LoVo (cell line): ENCODE measurements at regions not wholly inside any gene's neighbourhood (a gene's known extent, or its start where the extent isn't known, plus 50 kb on each side); places are given as distances from the start of the nearest gene placed in this dataset.
A peak's percentile ranks its signal among the peaks of the same experiment; 100 is the strongest.

Source experiments
- DNase-seq: peaks from one replicate; pipeline ENCODE4 v3.0.0-alpha.2; 2016; ENCODE audit warnings: low spot score

DNA sequence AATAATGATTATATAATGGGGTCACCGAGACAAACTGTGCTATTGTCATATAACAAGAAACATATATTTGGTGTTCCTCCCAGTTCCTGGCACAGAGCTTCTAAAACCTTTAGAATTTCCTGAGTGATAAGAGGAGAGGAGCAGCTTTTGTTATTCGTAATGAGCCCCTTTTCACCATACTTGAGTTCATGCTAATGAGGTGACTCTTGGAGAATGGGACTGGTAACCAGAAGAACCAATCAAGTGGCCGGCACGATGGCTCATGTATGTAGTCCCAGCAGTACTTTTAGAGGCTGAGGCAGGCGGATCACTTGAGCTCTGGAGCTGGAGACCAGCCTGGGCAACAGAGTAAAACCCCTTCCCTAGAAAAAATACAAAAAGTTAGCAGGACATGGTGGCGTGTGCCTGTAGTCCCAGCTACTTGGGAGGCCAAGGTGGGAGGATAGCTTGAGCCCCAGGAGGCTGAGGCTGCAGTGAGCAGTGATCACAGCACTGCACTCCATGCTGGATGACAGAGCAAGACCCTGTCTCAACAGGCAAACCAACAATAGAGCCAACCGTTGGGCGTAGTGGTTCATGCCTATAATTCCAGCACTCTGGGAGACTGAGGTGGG lies 62.7 kb upstream of the FTH1 start:
- no peak for DNase-seq

DNA sequence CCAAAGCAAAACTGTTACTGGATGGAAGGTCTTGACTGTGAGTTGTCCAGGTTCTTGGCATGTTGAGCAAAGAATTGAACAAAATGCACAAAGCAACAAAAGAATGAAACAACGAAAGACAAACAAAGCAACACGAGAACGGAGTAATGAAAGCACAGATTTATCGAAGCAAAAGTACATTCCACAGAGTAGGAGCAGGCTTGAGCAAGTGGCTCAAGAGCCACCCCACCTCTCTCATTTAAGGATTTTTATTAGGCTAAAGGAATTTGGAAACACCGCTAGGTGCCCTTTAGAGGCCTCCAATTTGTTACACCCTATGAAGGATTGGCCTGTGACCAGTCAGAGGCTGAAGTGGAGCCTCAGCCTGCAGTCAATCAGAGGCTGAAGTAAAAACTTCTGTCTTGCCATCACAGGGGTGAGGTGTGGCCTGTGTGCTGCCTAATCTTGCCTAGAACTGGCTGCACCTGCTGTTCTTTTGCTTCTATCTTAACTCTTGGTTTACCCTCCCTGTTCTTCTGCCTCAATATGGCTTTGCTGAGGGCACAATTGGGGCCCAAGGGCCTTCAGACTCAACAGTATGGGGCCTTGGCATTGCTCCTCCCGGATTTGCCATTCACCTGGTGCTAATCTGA lies 59.4 kb upstream of the FTH1 start:
- DNase-seq: no peak

DNA sequence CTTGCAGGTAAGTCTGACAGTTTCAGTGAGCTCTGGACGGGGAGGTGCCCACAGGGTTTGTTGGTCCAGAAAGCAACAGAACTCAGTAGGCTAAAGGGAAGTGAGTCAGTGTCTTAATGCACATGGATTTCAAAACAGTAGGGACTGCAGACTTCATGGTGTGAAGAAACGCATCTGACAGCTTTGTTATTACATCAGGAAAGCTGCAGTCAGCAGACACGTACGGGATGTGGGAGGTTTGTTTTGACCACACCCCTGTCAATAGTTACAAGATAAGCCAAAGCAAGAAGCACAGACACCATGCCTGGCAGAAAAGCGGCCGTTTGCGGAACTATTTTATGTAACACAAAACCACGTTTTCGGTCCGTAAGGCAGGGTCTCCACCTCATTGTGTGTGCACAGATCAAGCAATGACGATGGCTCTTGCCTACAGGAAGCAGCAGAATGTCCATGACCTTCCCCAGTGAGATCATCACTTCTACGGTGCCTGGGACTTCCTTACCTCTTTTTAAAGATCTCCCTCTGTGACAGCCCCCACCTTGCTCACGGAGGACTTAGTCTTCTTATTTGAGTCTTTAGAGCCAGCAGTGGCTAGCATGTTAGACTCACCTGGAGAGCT lies 58.2 kb upstream of the FTH1 start:
- peak; percentile 92 for DNase-seq

DNA sequence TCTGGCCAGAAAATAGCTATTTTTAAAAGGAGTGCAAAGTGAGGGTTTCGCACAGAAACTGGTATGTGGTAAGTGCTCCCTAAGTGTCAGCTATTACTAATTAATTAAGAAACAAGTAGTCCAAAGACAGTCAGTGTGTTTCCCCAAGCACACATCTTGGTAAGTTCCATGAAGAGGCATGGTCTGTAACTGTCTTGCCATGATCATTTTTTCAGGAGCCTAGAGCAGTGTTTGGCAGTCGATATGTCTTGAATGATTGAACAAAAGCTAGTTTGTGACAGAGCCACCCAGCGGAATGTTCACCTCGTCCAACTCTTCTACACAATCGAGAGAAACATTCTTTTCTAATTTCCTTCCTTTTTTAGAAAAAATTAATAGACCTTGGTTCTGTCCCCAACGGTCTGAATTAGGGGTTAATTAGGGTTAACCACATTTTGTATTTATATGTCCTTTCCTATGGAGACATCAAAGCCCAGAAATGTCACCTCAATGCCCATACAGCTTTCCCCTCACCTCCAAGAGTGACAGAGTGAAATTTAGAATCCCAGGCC lies 57.6 kb upstream of the FTH1 start:
- no peak for DNase-seq

DNA sequence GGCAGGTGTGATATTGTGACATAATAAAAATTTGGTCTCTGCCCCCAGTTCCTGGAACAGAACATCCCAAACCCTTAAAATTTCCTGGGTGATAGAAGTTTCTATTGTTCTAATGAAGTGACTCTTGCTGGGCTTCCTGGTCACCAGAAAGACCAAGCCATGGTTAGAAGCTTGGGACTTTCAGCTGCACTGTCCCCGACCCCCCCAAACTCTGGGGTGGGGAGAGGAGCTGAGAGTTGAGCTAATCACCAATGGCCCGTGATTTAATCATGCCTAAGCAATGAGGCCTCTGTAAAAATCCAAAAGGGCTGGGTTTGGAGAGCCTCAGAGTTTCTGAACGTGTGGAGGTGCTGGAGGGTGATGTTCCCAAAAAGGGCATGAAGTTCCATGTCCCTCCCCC lies 54.8 kb upstream of the FTH1 start:
- DNase-seq: no peak

DNA sequence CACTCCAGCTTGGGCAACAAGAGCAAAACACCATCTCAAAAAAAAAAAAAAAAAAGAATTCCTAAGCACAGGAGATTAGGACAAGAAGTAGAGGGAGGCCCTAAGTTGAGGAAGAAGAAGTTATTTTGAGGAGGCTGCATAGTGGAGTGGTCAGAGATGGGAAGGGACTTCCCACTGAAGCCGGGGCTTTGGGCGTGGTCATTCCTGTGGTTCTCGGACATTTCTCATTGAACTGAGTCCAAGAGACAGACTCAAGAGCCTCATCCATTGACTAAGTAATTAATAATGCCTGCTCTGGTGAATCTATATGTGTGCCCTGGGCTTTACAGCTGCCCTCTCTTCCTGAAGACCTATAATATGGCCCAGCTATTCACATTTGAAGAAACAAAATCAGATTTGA lies 53.2 kb upstream of the FTH1 start:
- DNase-seq: peak; percentile 52

DNA sequence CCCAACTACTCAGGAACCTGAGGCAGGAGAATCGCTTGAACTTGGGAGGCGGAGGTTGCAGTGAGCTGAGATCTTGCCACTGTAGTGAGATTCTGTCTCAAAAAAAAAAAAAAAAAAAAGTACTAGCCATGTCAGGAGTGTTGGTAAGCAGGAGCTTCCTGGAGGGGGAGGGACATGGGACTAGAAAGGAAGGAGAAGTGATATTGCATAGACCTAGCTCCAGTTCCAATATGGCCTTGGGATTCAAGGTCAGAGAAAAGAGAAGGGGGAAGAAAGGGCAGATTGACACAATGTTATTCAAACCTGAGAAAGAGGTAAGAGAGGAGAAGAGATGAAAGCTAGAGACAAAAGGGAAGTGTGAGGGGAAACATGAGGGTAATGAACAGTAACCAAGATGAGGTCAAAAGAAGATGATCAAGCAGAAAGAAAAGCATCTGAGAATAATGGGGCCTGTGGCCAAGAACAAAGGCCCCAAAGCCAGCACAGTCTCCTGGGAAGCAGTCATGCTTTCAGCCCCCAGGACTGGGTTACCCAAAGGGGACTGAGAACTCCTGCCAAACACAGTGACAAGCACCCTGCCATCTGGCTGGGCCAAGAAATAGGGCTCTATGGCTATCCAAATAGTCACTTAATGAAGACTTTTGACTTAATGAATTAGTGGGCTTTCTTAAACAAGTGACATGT lies 51.7 kb upstream of the FTH1 start:
- DNase-seq: no peak

DNA sequence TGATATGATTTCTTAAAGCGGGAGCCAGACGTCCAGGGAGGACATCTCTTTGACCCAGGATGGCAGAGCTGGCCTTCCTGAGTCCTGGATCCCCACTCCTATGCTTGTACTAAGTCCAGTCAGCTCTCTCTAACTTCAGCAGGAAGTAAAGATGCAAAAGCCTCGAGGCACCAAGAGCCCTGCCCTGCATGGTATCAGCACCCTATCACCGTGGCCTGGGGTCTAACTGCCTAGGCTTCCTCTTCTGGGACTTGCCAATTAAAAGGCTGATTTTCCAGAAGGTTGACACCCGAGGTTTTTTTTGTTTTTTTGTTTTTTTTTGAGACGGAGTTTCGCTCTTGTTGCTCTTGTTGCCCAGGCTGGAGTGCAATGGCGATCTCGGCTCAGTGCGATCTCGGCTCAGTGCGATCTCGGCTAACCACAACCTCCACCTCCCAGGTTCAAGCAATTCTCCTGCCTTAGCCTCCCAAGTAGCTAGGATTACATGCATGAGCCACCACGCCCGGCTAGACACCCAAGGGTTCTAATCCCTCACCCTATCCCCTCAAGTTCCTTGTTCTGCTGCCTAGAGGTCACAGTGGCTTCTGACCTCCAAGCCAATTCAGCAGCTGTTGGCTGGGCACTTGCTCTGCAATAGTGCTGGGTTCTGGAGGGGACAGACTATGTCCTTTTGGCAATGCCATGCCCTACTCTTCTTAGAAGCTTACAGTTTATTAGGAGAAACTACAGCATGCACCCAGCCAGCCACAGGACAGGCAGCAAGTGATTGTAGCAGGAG lies 50.6 kb upstream of the FTH1 start:
- no peak for DNase-seq
